HFF-Myc (cell line): ENCODE measurements at regions not wholly inside any gene's neighbourhood (a gene's known extent, or its start where the extent isn't known, plus 50 kb on each side); places are given as distances from the start of the nearest gene placed in this dataset.

Source experiments
- DNase-seq: peaks from one replicate; pipeline ENCODE4 v3.0.0-alpha.2; 2011; ENCODE audit warnings: low read depth; ENCODE audit errors: extremely low read depth
- H3K4me3 ChIP-seq: replicated peaks from 2 replicates; pipeline ENCODE4 v1.5.1; 2011; ENCODE audit warnings: low read depth, mild to moderate bottlenecking, control low read depth, low read length
- CTCF ChIP-seq: IDR thresholded peaks from 2 replicates; pipeline ENCODE4 v1.5.1; 2012; ENCODE audit warnings: mild to moderate bottlenecking, low read depth, low read length, control low read depth; ENCODE audit errors: missing control alignments

GRCh38 chr5:97531549-97531948 is 348.5 kb upstream of the RIOK2 start:
- no peak for DNase-seq
- no peak overlapping the region for H3K4me3 ChIP-seq
- no peak for TF ChIP-seq CTCF

GRCh38 chr5:97534166-97534565 is 351.1 kb upstream of the RIOK2 start:
- TF ChIP-seq CTCF = peak; percentile 60
- H3K4me3 ChIP-seq = no peak overlapping the region
- DNase-seq = peak; percentile 75

- DNase-seq = no peak
- no peak for TF ChIP-seq CTCF
- H3K4me3 ChIP-seq = no peak overlapping the region
Observed at GRCh38 chr5:97536683-97537082, 353.6 kb upstream of the RIOK2 start.

- TF ChIP-seq CTCF = no peak
- no peak overlapping the region for H3K4me3 ChIP-seq
- no peak for DNase-seq
Observed at GRCh38 chr5:97538912-97539311, 355.9 kb upstream of the RIOK2 start.

- no peak for TF ChIP-seq CTCF
- DNase-seq = no peak
- no peak overlapping the region for H3K4me3 ChIP-seq
Observed at GRCh38 chr5:97541864-97542263, 358.8 kb upstream of the RIOK2 start.

- no peak for TF ChIP-seq CTCF
Observed at GRCh38 chr5:97542469-97542868, 359.4 kb upstream of the RIOK2 start.

GRCh38 chr5:97543166-97543565 is 360.1 kb upstream of the RIOK2 start:
- no peak for DNase-seq

More at GRCh38 chr5:97542469-97542868, 359.4 kb upstream of the RIOK2 start:
- no peak overlapping the region for H3K4me3 ChIP-seq
- no peak for DNase-seq

More at GRCh38 chr5:97543166-97543565, 360.1 kb upstream of the RIOK2 start:
- H3K4me3 ChIP-seq = no peak overlapping the region
- no peak for TF ChIP-seq CTCF
